ENCODE measurements at regions not wholly inside any gene's neighbourhood (a gene's known extent, or its start where the extent isn't known, plus 50 kb on each side); places are given as distances from the start of the nearest gene placed in this dataset.
"Not testable (repeated sequence)": the region's sequence is repeated elsewhere in the genome, so short reads cannot be mapped to it uniquely, and the experiment has no call there.

GRCh38 chr1:91207691-91208090 lies 185.9 kb upstream of the ZNF644 start:
- H3K27me3 Mint-ChIP-seq; H3K4me3 Mint-ChIP-seq; H3K9me3 Mint-ChIP-seq (ENCODE audit: low read depth); H3K4me1 Mint-ChIP-seq (ENCODE audit: low read depth); H3K36me3 Mint-ChIP-seq; H3K27ac Mint-ChIP-seq: not testable (repeated sequence)

- H3K27me3 Mint-ChIP-seq; H3K36me3 Mint-ChIP-seq; H3K4me3 Mint-ChIP-seq; H3K9me3 Mint-ChIP-seq (ENCODE audit: low read depth); H3K27ac Mint-ChIP-seq; H3K4me1 Mint-ChIP-seq (ENCODE audit: low read depth): not testable (repeated sequence)
These were observed 182.3 kb upstream of the ZNF644 start for GRCh38 chr1:91204150-91204549.

GRCh38 chr1:91201694-91202093 lies 179.9 kb upstream of the ZNF644 start:
- H3K27ac Mint-ChIP-seq: no peak overlapping the region
- H3K4me1 Mint-ChIP-seq (ENCODE audit: low read depth): no peaks in the 10 kb centered on the region
- peaks cover 6% of the 10 kb centered on the region for H3K27me3 Mint-ChIP-seq
- no peaks in the 10 kb centered on the region for H3K36me3 Mint-ChIP-seq
- H3K4me3 Mint-ChIP-seq: no peak overlapping the region
- no peaks in the 10 kb centered on the region for H3K9me3 Mint-ChIP-seq (ENCODE audit: low read depth)

- H3K9me3 Mint-ChIP-seq (ENCODE audit: low read depth): no peaks in the 10 kb centered on the region
- no peak overlapping the region for H3K4me3 Mint-ChIP-seq
- H3K27ac Mint-ChIP-seq: no peak overlapping the region
- no peaks in the 10 kb centered on the region for H3K36me3 Mint-ChIP-seq
- peaks cover 6% of the 10 kb centered on the region for H3K27me3 Mint-ChIP-seq
- H3K4me1 Mint-ChIP-seq (ENCODE audit: low read depth): no peaks in the 10 kb centered on the region
These were observed 179.3 kb upstream of the ZNF644 start for GRCh38 chr1:91201176-91201575.

- Mint-ChIP-seq H3K36me3 (no peaks in the 10 kb centered on the region), H3K27ac (no peak overlapping the region), H3K27me3 (peaks cover 6% of the 10 kb centered on the region), H3K4me1 (ENCODE audit: low read depth) (no peaks in the 10 kb centered on the region), H3K9me3 (ENCODE audit: low read depth) (no peaks in the 10 kb centered on the region), H3K4me3 (no peak overlapping the region)
These were observed 178.8 kb upstream of the ZNF644 start for GRCh38 chr1:91200675-91201074.

- Mint-ChIP-seq H3K27me3 (peaks cover 6% of the 10 kb centered on the region), H3K4me3 (no peak overlapping the region), H3K4me1 (ENCODE audit: low read depth) (no peaks in the 10 kb centered on the region), H3K36me3 (no peaks in the 10 kb centered on the region), H3K9me3 (ENCODE audit: low read depth) (no peaks in the 10 kb centered on the region), H3K27ac (no peak overlapping the region)
These were observed 178.2 kb upstream of the ZNF644 start for GRCh38 chr1:91199988-91200387.

- no peaks in the 10 kb centered on the region for H3K4me1 Mint-ChIP-seq (ENCODE audit: low read depth)
- no peaks in the 10 kb centered on the region for H3K36me3 Mint-ChIP-seq
- peaks cover 5% of the 10 kb centered on the region for H3K27me3 Mint-ChIP-seq
- H3K27ac Mint-ChIP-seq: no peak overlapping the region
- H3K9me3 Mint-ChIP-seq (ENCODE audit: low read depth): no peaks in the 10 kb centered on the region
- no peak overlapping the region for H3K4me3 Mint-ChIP-seq
These were observed 169.2 kb upstream of the ZNF644 start for GRCh38 chr1:91190996-91191395.

GRCh38 chr1:91189096-91189495 lies 167.3 kb upstream of the ZNF644 start:
- Mint-ChIP-seq H3K27me3 (peaks cover 5% of the 10 kb centered on the region), H3K9me3 (ENCODE audit: low read depth) (peaks cover 4% of the 10 kb centered on the region), H3K36me3 (no peaks in the 10 kb centered on the region), H3K27ac (no peak overlapping the region), H3K4me3 (no peak overlapping the region), H3K4me1 (ENCODE audit: low read depth) (no peaks in the 10 kb centered on the region)

GRCh38 chr1:91182807-91183206 lies 161.0 kb upstream of the ZNF644 start:
- H3K36me3 Mint-ChIP-seq; H3K4me1 Mint-ChIP-seq (ENCODE audit: low read depth); H3K4me3 Mint-ChIP-seq; H3K27me3 Mint-ChIP-seq; H3K27ac Mint-ChIP-seq; H3K9me3 Mint-ChIP-seq (ENCODE audit: low read depth): not testable (repeated sequence)

GRCh38 chr1:91176250-91176649 lies 154.4 kb upstream of the ZNF644 start:
- Mint-ChIP-seq H3K27me3 (peaks cover 16% of the 10 kb centered on the region), H3K36me3 (no peaks in the 10 kb centered on the region), H3K4me3 (no peak overlapping the region), H3K27ac (no peak overlapping the region), H3K9me3 (ENCODE audit: low read depth) (no peaks in the 10 kb centered on the region), H3K4me1 (ENCODE audit: low read depth) (no peaks in the 10 kb centered on the region)

- no peaks in the 10 kb centered on the region for H3K36me3 Mint-ChIP-seq
- H3K27me3 Mint-ChIP-seq: peaks cover 16% of the 10 kb centered on the region
- no peaks in the 10 kb centered on the region for H3K9me3 Mint-ChIP-seq (ENCODE audit: low read depth)
- H3K4me1 Mint-ChIP-seq (ENCODE audit: low read depth): no peaks in the 10 kb centered on the region
- no peak overlapping the region for H3K27ac Mint-ChIP-seq
- no peak overlapping the region for H3K4me3 Mint-ChIP-seq
These were observed 152.9 kb upstream of the ZNF644 start for GRCh38 chr1:91174734-91175133.

- H3K36me3 Mint-ChIP-seq: no peaks in the 10 kb centered on the region
- H3K27me3 Mint-ChIP-seq: peaks cover 16% of the 10 kb centered on the region
- H3K4me3 Mint-ChIP-seq: no peak overlapping the region
- no peaks in the 10 kb centered on the region for H3K9me3 Mint-ChIP-seq (ENCODE audit: low read depth)
- no peaks in the 10 kb centered on the region for H3K4me1 Mint-ChIP-seq (ENCODE audit: low read depth)
- no peak overlapping the region for H3K27ac Mint-ChIP-seq
These were observed 151.6 kb upstream of the ZNF644 start for GRCh38 chr1:91173346-91173890.

GRCh38 chr1:91172541-91172940 lies 150.7 kb upstream of the ZNF644 start:
- Mint-ChIP-seq H3K9me3 (ENCODE audit: low read depth) (no peaks in the 10 kb centered on the region), H3K36me3 (no peaks in the 10 kb centered on the region), H3K4me1 (ENCODE audit: low read depth) (no peaks in the 10 kb centered on the region), H3K27ac (no peak overlapping the region), H3K27me3 (peaks cover 18% of the 10 kb centered on the region), H3K4me3 (no peak overlapping the region)

GRCh38 chr1:91171898-91172297 lies 150.1 kb upstream of the ZNF644 start:
- no peaks in the 10 kb centered on the region for H3K36me3 Mint-ChIP-seq
- H3K27me3 Mint-ChIP-seq: peaks cover 14% of the 10 kb centered on the region
- H3K4me3 Mint-ChIP-seq: no peak overlapping the region
- no peaks in the 10 kb centered on the region for H3K9me3 Mint-ChIP-seq (ENCODE audit: low read depth)
- H3K27ac Mint-ChIP-seq: no peak overlapping the region
- H3K4me1 Mint-ChIP-seq (ENCODE audit: low read depth): no peaks in the 10 kb centered on the region

GRCh38 chr1:91170571-91170970 lies 148.7 kb upstream of the ZNF644 start:
- H3K9me3 Mint-ChIP-seq (ENCODE audit: low read depth): no peaks in the 10 kb centered on the region
- H3K4me1 Mint-ChIP-seq (ENCODE audit: low read depth): no peaks in the 10 kb centered on the region
- no peaks in the 10 kb centered on the region for H3K36me3 Mint-ChIP-seq

GRCh38 chr1:91166106-91166712 lies 144.4 kb upstream of the ZNF644 start:
- Mint-ChIP-seq H3K4me3 (no peak overlapping the region), H3K27ac (no peak overlapping the region), H3K27me3 (peaks cover 2% of the 10 kb centered on the region), H3K9me3 (ENCODE audit: low read depth) (no peaks in the 10 kb centered on the region), H3K4me1 (ENCODE audit: low read depth) (no peaks in the 10 kb centered on the region), H3K36me3 (no peaks in the 10 kb centered on the region)

More at GRCh38 chr1:91170571-91170970, 148.7 kb upstream of the ZNF644 start:
- H3K27ac Mint-ChIP-seq: no peak overlapping the region
- H3K4me3 Mint-ChIP-seq: no peak overlapping the region
- peaks cover 11% of the 10 kb centered on the region for H3K27me3 Mint-ChIP-seq
